NCI-H2029 treated with DMSO at 0.1 percent for 48 hours (cell line): ENCODE measurements at regions not wholly inside any gene's neighbourhood (a gene's known extent, or its start where the extent isn't known, plus 50 kb on each side); places are given as distances from the start of the nearest gene placed in this dataset.
"Not testable (repeated sequence)": the region's sequence is repeated elsewhere in the genome, so short reads cannot be mapped to it uniquely, and the experiment has no call there.

Source experiments
- DNase-seq: peaks from one replicate; lab custom pipeline; 2025; lab: John Stamatoyannopoulos, UW

GRCh38 chr7:54898659-54899340 lies 120.0 kb upstream of the EGFR start:
- DNase-seq = no peak

GRCh38 chr7:54901840-54902239 lies 117.0 kb upstream of the EGFR start:
- no peak for DNase-seq

GRCh38 chr7:54904130-54904529 lies 114.7 kb upstream of the EGFR start:
- DNase-seq = no peak

- DNase-seq = no peak
These were observed 113.8 kb upstream of the EGFR start for GRCh38 chr7:54904986-54905385.

GRCh38 chr7:54906963-54907362 lies 111.9 kb upstream of the EGFR start:
- DNase-seq = no peak

- no peak for DNase-seq
These were observed 110.8 kb upstream of the EGFR start for GRCh38 chr7:54907981-54908380.

GRCh38 chr7:54908760-54909438 lies 109.9 kb upstream of the EGFR start:
- no peak for DNase-seq

- no peak for DNase-seq
These were observed 102.8 kb upstream of the EGFR start for GRCh38 chr7:54915870-54916598.

- no peak for DNase-seq
These were observed 101.0 kb upstream of the EGFR start for GRCh38 chr7:54917613-54918391.

GRCh38 chr7:54921116-54921515 lies 97.7 kb upstream of the EGFR start:
- no peak for DNase-seq

- DNase-seq = no peak
These were observed 87.3 kb upstream of the EGFR start for GRCh38 chr7:54931532-54931931.

- DNase-seq = peak; percentile 71
These were observed 85.8 kb upstream of the EGFR start for GRCh38 chr7:54932818-54933543.

- no peak for DNase-seq
These were observed 85.2 kb upstream of the EGFR start for GRCh38 chr7:54933643-54934042.

GRCh38 chr7:54940748-54941147 lies 78.1 kb upstream of the EGFR start:
- no peak for DNase-seq

GRCh38 chr7:54944179-54944578 lies 74.6 kb upstream of the EGFR start:
- peak; percentile 15 for DNase-seq

- DNase-seq = no peak
These were observed 72.5 kb upstream of the EGFR start for GRCh38 chr7:54946271-54946670.

GRCh38 chr7:54946764-54947163 lies 72.1 kb upstream of the EGFR start:
- no peak for DNase-seq

- no peak for DNase-seq
These were observed 71.6 kb upstream of the EGFR start for GRCh38 chr7:54947266-54947665.

- DNase-seq = not testable (repeated sequence)
These were observed 69.3 kb upstream of the EGFR start for GRCh38 chr7:54949514-54949913.

GRCh38 chr7:54955296-54955695 lies 63.5 kb upstream of the EGFR start:
- no peak for DNase-seq

GRCh38 chr7:54955696-54956420 lies 63.0 kb upstream of the EGFR start:
- no peak for DNase-seq
